Kidney (tissue), 13 donors: ENCODE measurements at regions not wholly inside any gene's neighbourhood (a gene's known extent, or its start where the extent isn't known, plus 50 kb on each side); places are given as distances from the start of the nearest gene placed in this dataset.
A peak's percentile ranks its signal among the peaks of the same experiment; 100 is the strongest.

Source experiments
- DNase-seq, 5 donors: peaks; one replicate each; pipeline ENCODE4 v3.0.0-alpha.2; 2013 to 2020
- FAIRE-seq: peaks from 2 replicates; lab custom pipeline; 2012; peaks lifted over from hg19 to GRCh38; lab: Jason Lieb, UNC
- H3K27ac ChIP-seq, 2 donors: one replicate each; pipeline ENCODE4 v1.7.0; 2013; ENCODE audit warnings: low read depth in 2 of 2, low read length in 2 of 2, inconsistent platforms in 1 of 2
- H3K27me3 ChIP-seq: one replicate; pipeline ENCODE4 v1.7.1; 2013; ENCODE audit warnings: low read length, inconsistent platforms; ENCODE audit not compliant: control insufficient read depth, insufficient read depth
- H3K36me3 ChIP-seq, 3 donors: one replicate each; pipeline versions ENCODE4 v1.7.0 to v1.7.1; 2013; ENCODE audit warnings: low read length in 3 of 3, control low read depth in 1 of 3, inconsistent platforms in 1 of 3; ENCODE audit not compliant: insufficient read depth in 3 of 3, control insufficient read depth in 2 of 3
- H3K4me1 ChIP-seq, 3 donors: one replicate each; pipeline versions ENCODE4 v1.7.0 to v1.7.1; 2013; ENCODE audit warnings: low read length in 3 of 3, inconsistent platforms in 1 of 3, low read depth in 1 of 3; ENCODE audit not compliant: control insufficient read depth in 2 of 3, insufficient read depth in 2 of 3
- H3K4me3 ChIP-seq, 3 donors: one replicate each; pipeline versions ENCODE4 v1.7.0 to v1.8.1; 2013; ENCODE audit warnings: low read length in 3 of 3, control low read depth in 1 of 3, inconsistent platforms in 1 of 3
- H3K9ac ChIP-seq, 3 donors: one replicate each; pipeline versions ENCODE4 v1.7.0 to v1.7.1; 2013; ENCODE audit warnings: low read length in 3 of 3, control low read depth in 1 of 3, inconsistent platforms in 1 of 3
- H3K9me3 ChIP-seq, 3 donors: one replicate each; pipeline versions ENCODE4 v1.7.0 to v1.7.1; 2013; ENCODE audit warnings: low read length in 3 of 3, control low read depth in 1 of 3, inconsistent platforms in 1 of 3; ENCODE audit not compliant: control insufficient read depth in 2 of 3, insufficient read depth in 1 of 3
- intact Hi-C: fragments of 100-400 bp; cut with DNase I; formaldehyde crosslinking; loops from one replicate; pipeline ENCODE4 v1.11.1; 2022
- TF ChIP-seq, protein P1 (sequence below): IDR thresholded peaks from 3 replicates; pipeline ENCODE4 v1.5.1; 2012; ENCODE audit warnings: mild to moderate bottlenecking, moderate library complexity, borderline replicate concordance; ENCODE audit not compliant: insufficient read depth; ENCODE audit errors: extremely low read depth
- donor health status: control.
- donor health status: control.
- donor health status: control.
- donor health status: control.
- donor health status: control.
- donor health status: DM: yes; HTN: yes; CAD: no.
- donor health status: Normal renal cell carcinoma (clear cell type).

GRCh38 chr10:11395581-11396310, 215.7 kb downstream of the USP6NL start:
- H3K9me3 ChIP-seq = no peaks in the 10 kb centered on the region
- H3K4me3 ChIP-seq = no peak overlapping the region
- FAIRE-seq (no peak), DNase-seq (no peak)
- H3K9ac ChIP-seq = no peak overlapping the region
- H3K27me3 ChIP-seq = no peaks in the 10 kb centered on the region
- no peak overlapping the region for H3K27ac ChIP-seq
- intact Hi-C loops = no loop called here
- H3K36me3 ChIP-seq = no peaks in the 10 kb centered on the region
- no peaks in the 10 kb centered on the region for H3K4me1 ChIP-seq
- TF ChIP-seq, protein P1, sequence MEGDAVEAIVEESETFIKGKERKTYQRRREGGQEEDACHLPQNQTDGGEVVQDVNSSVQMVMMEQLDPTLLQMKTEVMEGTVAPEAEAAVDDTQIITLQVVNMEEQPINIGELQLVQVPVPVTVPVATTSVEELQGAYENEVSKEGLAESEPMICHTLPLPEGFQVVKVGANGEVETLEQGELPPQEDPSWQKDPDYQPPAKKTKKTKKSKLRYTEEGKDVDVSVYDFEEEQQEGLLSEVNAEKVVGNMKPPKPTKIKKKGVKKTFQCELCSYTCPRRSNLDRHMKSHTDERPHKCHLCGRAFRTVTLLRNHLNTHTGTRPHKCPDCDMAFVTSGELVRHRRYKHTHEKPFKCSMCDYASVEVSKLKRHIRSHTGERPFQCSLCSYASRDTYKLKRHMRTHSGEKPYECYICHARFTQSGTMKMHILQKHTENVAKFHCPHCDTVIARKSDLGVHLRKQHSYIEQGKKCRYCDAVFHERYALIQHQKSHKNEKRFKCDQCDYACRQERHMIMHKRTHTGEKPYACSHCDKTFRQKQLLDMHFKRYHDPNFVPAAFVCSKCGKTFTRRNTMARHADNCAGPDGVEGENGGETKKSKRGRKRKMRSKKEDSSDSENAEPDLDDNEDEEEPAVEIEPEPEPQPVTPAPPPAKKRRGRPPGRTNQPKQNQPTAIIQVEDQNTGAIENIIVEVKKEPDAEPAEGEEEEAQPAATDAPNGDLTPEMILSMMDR = no peak

- Histone ChIP-seq H3K9ac (no peak overlapping the region), H3K9me3 (no peaks in the 10 kb centered on the region), H3K4me3 (no peak overlapping the region), H3K27me3 (no peaks in the 10 kb centered on the region), H3K27ac (no peak overlapping the region), H3K4me1 (no peaks in the 10 kb centered on the region), H3K36me3 (no peaks in the 10 kb centered on the region)
- DNase-seq (peak in 3 of 5 donors; percentile 47 to 75 (median 70)), FAIRE-seq (no peak)
- TF ChIP-seq, protein P1 = no peak
- intact Hi-C loops = no loop called here
Observed at GRCh38 chr10:11395161-11395560, 216.3 kb downstream of the USP6NL start.

- intact Hi-C loops = no loop called here
Observed at GRCh38 chr10:11393858-11394257, 217.6 kb downstream of the USP6NL start.

More at GRCh38 chr10:11393858-11394257, 217.6 kb downstream of the USP6NL start:
- H3K4me1 ChIP-seq = no peaks in the 10 kb centered on the region
- peak in 2 of 5 donors; percentile 35 to 52 for DNase-seq
- H3K4me3 ChIP-seq = no peak overlapping the region
- FAIRE-seq = no peak
- no peaks in the 10 kb centered on the region for H3K27me3 ChIP-seq
- TF ChIP-seq, protein P1 = no peak
- no peaks in the 10 kb centered on the region for H3K36me3 ChIP-seq
- H3K9ac ChIP-seq = no peak overlapping the region
- H3K27ac ChIP-seq = no peak overlapping the region
- H3K9me3 ChIP-seq = no peaks in the 10 kb centered on the region
